ENCODE measurements at regions not wholly inside any gene's neighbourhood (a gene's known extent, or its start where the extent isn't known, plus 50 kb on each side); places are given as distances from the start of the nearest gene placed in this dataset.

DNA sequence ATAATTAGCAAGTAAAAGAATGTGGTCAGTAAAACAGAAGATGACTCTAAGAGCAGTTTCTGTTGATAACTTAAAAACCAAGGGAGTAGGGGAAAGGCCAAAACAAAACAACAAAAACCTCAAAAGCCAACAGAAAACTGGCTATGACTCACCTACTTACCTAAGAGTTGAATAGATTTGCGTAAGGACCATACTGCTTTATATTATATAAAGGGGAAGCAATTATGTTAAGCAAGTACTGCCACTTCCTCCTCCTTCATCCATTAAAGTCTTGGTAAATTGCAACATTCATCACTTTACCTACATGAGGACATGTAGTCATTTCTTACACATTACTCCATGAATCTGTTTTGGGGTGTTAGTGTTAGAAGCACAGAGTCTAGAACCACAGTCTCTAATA, 85.9 kb upstream of the FAM47A start:
- Mint-ChIP-seq H3K27ac (ENCODE audit: unreplicated experiment) (no peak overlapping the region), H3K4me1 (ENCODE audit: unreplicated experiment) (no peaks in the 10 kb centered on the region), H3K36me3 (ENCODE audit: unreplicated experiment) (no peaks in the 10 kb centered on the region), H3K9me3 (ENCODE audit: unreplicated experiment) (peaks cover 22% of the 10 kb centered on the region), H3K27me3 (ENCODE audit: unreplicated experiment) (no peaks in the 10 kb centered on the region), H3K4me3 (ENCODE audit: unreplicated experiment) (no peak overlapping the region)
- DNase-seq (ENCODE audit: extremely low spot score, unreplicated experiment), result no peak
- TF ChIP-seq, protein P1, sequence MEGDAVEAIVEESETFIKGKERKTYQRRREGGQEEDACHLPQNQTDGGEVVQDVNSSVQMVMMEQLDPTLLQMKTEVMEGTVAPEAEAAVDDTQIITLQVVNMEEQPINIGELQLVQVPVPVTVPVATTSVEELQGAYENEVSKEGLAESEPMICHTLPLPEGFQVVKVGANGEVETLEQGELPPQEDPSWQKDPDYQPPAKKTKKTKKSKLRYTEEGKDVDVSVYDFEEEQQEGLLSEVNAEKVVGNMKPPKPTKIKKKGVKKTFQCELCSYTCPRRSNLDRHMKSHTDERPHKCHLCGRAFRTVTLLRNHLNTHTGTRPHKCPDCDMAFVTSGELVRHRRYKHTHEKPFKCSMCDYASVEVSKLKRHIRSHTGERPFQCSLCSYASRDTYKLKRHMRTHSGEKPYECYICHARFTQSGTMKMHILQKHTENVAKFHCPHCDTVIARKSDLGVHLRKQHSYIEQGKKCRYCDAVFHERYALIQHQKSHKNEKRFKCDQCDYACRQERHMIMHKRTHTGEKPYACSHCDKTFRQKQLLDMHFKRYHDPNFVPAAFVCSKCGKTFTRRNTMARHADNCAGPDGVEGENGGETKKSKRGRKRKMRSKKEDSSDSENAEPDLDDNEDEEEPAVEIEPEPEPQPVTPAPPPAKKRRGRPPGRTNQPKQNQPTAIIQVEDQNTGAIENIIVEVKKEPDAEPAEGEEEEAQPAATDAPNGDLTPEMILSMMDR (IDR thresholded peaks at IDR 0.05), result no peak

DNA sequence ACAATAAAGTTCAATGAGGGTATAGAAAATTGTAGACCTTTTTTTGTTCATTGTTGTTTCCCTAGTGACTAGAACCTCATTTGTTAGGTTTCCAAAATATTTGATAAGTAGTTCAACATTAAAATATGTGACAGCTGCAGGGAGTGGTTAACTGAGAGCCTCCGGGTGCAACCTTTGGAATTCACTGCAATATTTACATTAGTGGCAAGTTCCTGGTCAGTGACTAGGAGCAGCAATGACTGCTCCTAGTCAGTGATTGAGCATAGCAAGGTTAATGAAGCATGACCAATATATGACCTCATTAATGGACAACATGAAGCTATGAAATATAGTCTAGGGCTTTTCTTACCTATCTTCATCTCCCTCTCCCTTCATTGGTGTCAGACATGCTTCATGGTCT, 65.8 kb upstream of the FAM47A start:
- Mint-ChIP-seq H3K27ac (ENCODE audit: unreplicated experiment) (no peak overlapping the region), H3K4me1 (ENCODE audit: unreplicated experiment) (no peaks in the 10 kb centered on the region), H3K4me3 (ENCODE audit: unreplicated experiment) (no peak overlapping the region), H3K36me3 (ENCODE audit: unreplicated experiment) (no peaks in the 10 kb centered on the region), H3K9me3 (ENCODE audit: unreplicated experiment) (no peaks in the 10 kb centered on the region), H3K27me3 (ENCODE audit: unreplicated experiment) (peaks cover under 1% of the 10 kb centered on the region)
- DNase-seq (ENCODE audit: extremely low spot score, unreplicated experiment), result no peak
- TF ChIP-seq, protein P1 (IDR thresholded peaks at IDR 0.05), result no peak
